ENCODE measurements at regions not wholly inside any gene's neighbourhood (a gene's known extent, or its start where the extent isn't known, plus 50 kb on each side); places are given as distances from the start of the nearest gene placed in this dataset.

DNA sequence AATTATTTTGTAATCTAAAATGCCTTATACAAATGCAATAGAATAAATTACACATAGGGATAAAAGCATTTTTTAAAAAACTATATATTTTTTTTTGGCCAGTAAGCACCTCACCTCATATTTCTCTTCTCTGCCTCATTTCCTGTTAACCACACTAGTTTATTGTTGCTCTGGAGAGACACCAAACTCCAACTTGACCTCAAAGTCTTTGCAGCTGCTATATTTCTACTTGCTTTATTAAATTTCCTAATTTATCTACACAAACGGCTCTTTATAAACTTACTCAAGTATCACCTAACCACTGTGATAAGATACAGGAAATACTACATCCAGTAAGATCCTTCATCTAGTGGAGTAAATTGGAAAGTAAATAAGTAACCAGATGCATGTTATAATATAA, 622.3 kb downstream of the C12orf50 start:
- no peak overlapping the region for H3K9ac ChIP-seq (ENCODE audit: extremely low read depth, insufficient read length, low read length)
- H4K91ac ChIP-seq (ENCODE audit: insufficient read length, low read depth, low read length): no peak overlapping the region
- H3K18ac ChIP-seq (ENCODE audit: insufficient read length, low read depth, low read length): no peak overlapping the region

More for the DNA sequence above, 622.3 kb downstream of the C12orf50 start:
- H3K4me1 ChIP-seq (ENCODE audit: insufficient read depth, low read length): no peaks in the 10 kb centered on the region
- DNase-seq: no peak
- H3K27me3 ChIP-seq (ENCODE audit: insufficient read depth, low read length): no peaks in the 10 kb centered on the region
- no peak overlapping the region for H3K56ac ChIP-seq (ENCODE audit: insufficient read length, low read depth, low read length)
- TF ChIP-seq, protein P1, sequence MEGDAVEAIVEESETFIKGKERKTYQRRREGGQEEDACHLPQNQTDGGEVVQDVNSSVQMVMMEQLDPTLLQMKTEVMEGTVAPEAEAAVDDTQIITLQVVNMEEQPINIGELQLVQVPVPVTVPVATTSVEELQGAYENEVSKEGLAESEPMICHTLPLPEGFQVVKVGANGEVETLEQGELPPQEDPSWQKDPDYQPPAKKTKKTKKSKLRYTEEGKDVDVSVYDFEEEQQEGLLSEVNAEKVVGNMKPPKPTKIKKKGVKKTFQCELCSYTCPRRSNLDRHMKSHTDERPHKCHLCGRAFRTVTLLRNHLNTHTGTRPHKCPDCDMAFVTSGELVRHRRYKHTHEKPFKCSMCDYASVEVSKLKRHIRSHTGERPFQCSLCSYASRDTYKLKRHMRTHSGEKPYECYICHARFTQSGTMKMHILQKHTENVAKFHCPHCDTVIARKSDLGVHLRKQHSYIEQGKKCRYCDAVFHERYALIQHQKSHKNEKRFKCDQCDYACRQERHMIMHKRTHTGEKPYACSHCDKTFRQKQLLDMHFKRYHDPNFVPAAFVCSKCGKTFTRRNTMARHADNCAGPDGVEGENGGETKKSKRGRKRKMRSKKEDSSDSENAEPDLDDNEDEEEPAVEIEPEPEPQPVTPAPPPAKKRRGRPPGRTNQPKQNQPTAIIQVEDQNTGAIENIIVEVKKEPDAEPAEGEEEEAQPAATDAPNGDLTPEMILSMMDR (conservative IDR thresholded peaks at IDR 0.05): no peak
- no peaks in the 10 kb centered on the region for H3K79me2 ChIP-seq (ENCODE audit: insufficient read depth, low read length)
- H2AK5ac ChIP-seq (ENCODE audit: insufficient read length, low read length): no peak overlapping the region
- H3K27ac Mint-ChIP-seq: no peak overlapping the region
- no peak overlapping the region for H3K27ac ChIP-seq (ENCODE audit: insufficient read length, low read depth, low read length)
- H4K5ac ChIP-seq (ENCODE audit: insufficient read length, low read depth, low read length): no peak overlapping the region
- H3T11ph ChIP-seq (ENCODE audit: low read length): no peak overlapping the region
- H2BK20ac ChIP-seq (ENCODE audit: low read depth, low read length, poor library complexity, severe bottlenecking): no peak overlapping the region
- no peaks in the 10 kb centered on the region for H3K79me1 ChIP-seq (ENCODE audit: insufficient read depth, low read depth, low read length, poor library complexity, severe bottlenecking)
- WGBS (ENCODE audit: extremely low coverage, insufficient read length, low lambda C conversion rate): no CpG with 5 or more reads among the region's 1 CpG
- no peak overlapping the region for H2AFZ ChIP-seq (ENCODE audit: low read length)
- H3K23me2 ChIP-seq (ENCODE audit: insufficient read length, low read depth, low read length, poor library complexity, severe bottlenecking): no peaks in the 10 kb centered on the region
- H3K4me1 Mint-ChIP-seq: no peaks in the 10 kb centered on the region
- no peak overlapping the region for H3K4me3 Mint-ChIP-seq
- no peak overlapping the region for H2BK12ac ChIP-seq (ENCODE audit: insufficient read length, low read depth, low read length)
- no peak overlapping the region for H3K4me2 ChIP-seq (ENCODE audit: insufficient read depth, insufficient read length, low read length)
- H2BK5ac ChIP-seq (ENCODE audit: insufficient read length, low read length): no peak overlapping the region
- no peak overlapping the region for H3K23ac ChIP-seq (ENCODE audit: insufficient read length, low read depth, low read length)
- H3K9me3 ChIP-seq (ENCODE audit: control insufficient read depth, low read depth, low read length): no peaks in the 10 kb centered on the region
- H3K14ac ChIP-seq (ENCODE audit: insufficient read depth, low read length): no peak overlapping the region
- no peak overlapping the region for H2BK15ac ChIP-seq (ENCODE audit: low read depth, low read length)
- H4K8ac ChIP-seq (replicated peaks; ENCODE audit: insufficient read length, low read depth, low read length): no peak overlapping the region
- no peak overlapping the region for H3K4ac ChIP-seq (ENCODE audit: low read depth, low read length)
- H3K36me3 Mint-ChIP-seq (ENCODE audit: insufficient read depth in 1 of 3, low read depth in 3 of 3): peaks cover 0 to 7% (median 6%) of the 10 kb centered on the region in 3 experiments; a peak in 3 of 7 replicates
- peaks cover 5 to 6% of the 10 kb centered on the region in 2 experiments; a peak in 3 of 5 replicates for H3K9me3 Mint-ChIP-seq
- H4K20me1 ChIP-seq (ENCODE audit: control insufficient read depth, insufficient read depth, insufficient read length): no peaks in the 10 kb centered on the region
- no peak overlapping the region for H2BK120ac ChIP-seq (ENCODE audit: low read depth, low read length, poor library complexity, severe bottlenecking)
- H3K27me3 Mint-ChIP-seq (ENCODE audit: low read depth): no peaks in the 10 kb centered on the region
